GM03348 (cell line): ENCODE measurements at regions not wholly inside any gene's neighbourhood (a gene's known extent, or its start where the extent isn't known, plus 50 kb on each side); places are given as distances from the start of the nearest gene placed in this dataset.
A peak's percentile ranks its signal among the peaks of the same experiment; 100 is the strongest.

ENCODE experiments used
- DNase-seq: peaks from one replicate; pipeline ENCODE4 v3.0.0; 2012; ENCODE audit warnings: low spot score

DNA sequence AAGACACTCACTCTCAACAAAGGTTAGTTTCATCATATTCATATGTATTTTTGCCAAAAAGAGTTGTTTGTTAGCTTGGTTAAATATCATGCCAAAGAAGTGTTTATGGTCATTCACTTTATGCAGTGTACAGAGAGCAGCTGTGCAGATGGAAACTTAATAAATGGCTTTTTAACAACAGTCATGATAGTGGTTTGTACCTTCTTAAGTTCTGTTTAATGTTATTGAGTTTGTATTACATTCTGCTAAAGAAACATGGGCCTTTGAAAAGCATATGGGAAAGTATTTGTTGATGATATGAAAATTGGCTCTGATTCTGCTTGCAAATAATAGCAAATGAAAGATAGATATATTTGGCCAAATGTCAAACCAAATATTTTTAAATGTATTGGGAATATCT, 607.3 kb downstream of the NCAM2 start:
- DNase-seq = no peak

GRCh38 chr21:21606041-21606440, 607.8 kb downstream of the NCAM2 start:
- no peak for DNase-seq

DNA sequence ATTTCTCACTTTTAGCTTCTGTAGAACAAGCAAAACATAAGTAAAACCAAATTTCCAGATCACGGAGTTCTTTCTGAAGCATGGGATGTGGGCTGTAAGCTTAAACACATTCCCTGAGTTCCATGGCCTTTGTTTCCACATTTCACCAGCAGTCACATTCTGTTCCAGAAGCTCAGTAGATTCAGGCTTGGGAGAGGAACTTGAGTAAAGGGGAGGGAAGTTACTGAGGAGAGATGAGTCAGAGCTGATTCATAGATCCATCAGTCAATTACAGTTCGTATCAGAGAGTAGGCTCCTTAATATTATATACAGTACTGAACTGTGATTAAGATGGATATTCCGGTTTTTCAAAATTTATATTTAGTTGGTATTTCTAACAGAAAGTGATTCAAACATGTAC, 614.3 kb downstream of the NCAM2 start:
- DNase-seq = peak; percentile 70

- DNase-seq = no peak
These were observed 616.8 kb downstream of the NCAM2 start for GRCh38 chr21:21614966-21615365.

DNA sequence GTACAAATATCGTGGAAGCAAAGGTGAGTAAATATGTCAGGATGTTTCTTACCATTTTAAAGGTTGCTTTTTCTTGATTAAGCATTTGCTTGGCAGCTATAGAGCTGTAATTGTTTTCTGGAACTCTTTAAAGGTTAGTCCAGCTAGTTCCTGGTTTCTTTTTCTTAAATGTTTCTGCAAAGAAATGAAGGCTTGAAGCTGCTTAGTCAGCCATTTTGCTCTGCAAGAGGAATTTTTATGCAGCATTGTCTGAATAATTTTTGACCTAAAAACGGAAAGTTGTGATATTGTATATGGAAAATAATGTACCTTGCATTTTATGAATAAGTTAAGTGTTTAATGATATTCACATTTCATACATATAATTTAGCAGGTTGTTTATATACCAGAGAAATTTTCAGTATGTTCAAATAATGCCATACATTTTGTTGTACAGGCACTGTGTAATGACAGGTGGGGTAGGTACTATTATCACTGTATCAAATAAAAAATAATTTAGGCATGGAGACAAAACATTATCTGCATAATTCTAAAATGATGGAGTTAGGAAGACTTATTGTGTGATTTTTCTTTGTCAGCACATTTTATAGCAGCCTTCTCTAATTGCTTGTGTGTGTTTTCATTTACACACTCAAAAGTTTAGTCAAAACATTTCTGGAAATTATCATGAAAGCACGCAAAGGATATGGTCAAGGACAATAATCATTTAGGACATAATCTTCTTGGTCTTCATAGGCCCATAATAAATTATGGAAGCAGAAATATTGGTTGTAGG, 624.4 kb downstream of the NCAM2 start:
- no peak for DNase-seq

DNA sequence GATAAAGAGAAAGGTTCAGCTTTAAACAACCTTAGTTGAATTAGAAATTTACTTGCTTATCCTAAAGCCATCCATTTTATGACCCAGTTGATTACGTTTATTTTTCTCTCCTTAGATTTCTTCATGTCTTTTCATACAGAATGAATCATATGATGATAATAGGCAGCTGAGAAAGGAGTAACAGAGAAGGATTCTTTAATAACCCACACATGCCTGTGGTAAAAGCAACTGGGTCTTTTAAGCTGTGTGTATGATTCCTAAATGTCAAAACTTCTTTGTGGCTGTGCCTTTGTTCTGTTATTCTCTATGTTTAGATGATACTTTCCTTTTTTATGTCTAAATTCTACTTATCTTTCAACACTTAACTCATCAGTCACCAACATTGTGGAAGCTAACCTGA, 626.5 kb downstream of the NCAM2 start:
- peak; percentile 41 for DNase-seq

DNA sequence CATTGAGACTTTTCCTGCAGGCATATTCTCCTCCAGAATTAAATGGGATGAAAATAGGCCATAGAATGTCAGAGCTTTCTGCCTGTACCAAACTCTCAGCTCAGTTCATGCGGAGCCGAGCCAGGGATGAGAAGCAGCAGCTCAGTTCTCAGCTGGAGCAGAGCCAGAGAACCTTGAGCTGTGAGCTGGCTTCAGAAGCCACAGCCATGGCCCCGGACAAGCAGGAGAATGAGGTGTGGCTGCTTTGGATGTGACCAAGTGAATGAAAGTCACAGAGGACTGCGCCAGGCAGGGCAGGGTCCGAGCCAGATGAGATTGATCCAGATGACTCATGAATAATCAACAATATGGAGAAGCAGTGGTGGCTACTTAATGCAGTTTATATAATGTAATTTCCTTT, 633.8 kb downstream of the NCAM2 start:
- DNase-seq = peak; percentile 9

GRCh38 chr21:21632926-21633325, 634.7 kb downstream of the NCAM2 start:
- DNase-seq = no peak

- no peak for DNase-seq
These were observed 663.5 kb downstream of the NCAM2 start for GRCh38 chr21:21661741-21662140.

DNA sequence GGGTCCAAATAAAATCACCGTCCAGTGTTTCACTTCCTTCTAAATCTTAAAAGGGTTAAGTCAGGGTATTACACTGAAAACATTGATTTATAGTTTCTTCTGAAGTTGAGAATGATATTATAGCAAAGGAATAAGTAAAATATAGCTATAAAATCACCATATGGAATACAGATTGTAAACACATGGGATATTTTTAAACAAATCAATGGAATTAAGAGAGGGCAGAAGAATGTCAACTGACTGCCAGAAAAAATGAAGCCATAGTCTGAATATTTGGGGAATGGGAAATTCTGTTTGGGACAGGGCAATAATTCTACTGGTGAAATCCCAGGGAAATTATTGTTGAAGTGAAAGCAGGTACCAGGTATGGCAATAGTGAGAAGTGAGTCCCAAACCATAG, 664.6 kb downstream of the NCAM2 start:
- peak; percentile 2 for DNase-seq

- DNase-seq = no peak
These were observed 666.7 kb downstream of the NCAM2 start for GRCh38 chr21:21664871-21665270.

GRCh38 chr21:21666689-21667088, 668.5 kb downstream of the NCAM2 start:
- no peak for DNase-seq

DNA sequence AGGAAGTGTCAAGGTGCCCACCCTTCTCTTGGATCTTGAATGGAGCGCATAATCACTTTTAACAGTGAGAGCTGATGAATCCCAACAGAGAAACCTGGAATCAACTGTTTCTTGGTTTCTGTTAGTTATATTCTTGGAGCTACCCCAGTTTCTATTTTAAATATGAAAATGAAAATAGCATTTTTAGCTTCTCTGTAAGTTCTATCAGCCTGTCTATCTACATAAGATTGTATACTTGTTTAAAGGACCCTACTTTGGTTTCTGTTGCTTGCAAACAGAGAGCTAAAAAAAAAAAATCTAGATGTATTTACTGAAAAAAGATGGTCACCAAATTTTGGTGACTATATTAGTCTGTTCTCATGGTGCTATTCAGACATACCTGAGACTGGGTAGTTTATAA, 670.0 kb downstream of the NCAM2 start:
- no peak for DNase-seq

- DNase-seq = no peak
These were observed 675.8 kb downstream of the NCAM2 start for GRCh38 chr21:21673959-21674358.

- no peak for DNase-seq
These were observed 677.4 kb downstream of the NCAM2 start for GRCh38 chr21:21675601-21676000.

DNA sequence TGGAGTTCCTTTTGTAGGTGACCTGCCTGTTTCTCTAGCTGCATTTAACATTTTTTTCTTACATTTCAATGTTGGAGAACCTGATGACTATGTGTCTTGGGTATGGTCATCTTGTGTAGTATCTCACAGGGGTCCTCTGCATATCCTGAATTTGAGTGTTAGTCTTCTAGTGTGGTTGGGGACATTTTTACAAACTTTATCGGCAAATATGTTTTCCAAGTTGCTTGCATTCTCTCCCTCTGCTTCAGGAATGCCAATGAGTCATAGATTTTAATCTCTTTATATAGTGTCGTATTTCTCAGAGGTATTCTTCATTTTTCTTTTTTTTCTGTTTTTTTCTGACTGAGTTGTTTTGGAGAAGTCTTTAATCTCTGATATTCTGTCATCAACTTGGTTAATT, 684.0 kb downstream of the NCAM2 start:
- peak; percentile 35 for DNase-seq

- peak; percentile 20 for DNase-seq
These were observed 690.7 kb downstream of the NCAM2 start for GRCh38 chr21:21688889-21689288.

- DNase-seq = no peak
These were observed 692.0 kb downstream of the NCAM2 start for GRCh38 chr21:21690068-21690665.

GRCh38 chr21:21712748-21713520, 714.7 kb downstream of the NCAM2 start:
- DNase-seq = peak; percentile 18

- DNase-seq = no peak
These were observed 715.5 kb downstream of the NCAM2 start for GRCh38 chr21:21713651-21714180.

GRCh38 chr21:21714426-21714825, 716.2 kb downstream of the NCAM2 start:
- DNase-seq = peak; percentile 24

GRCh38 chr21:21715266-21715969, 717.2 kb downstream of the NCAM2 start:
- DNase-seq = peak; percentile 55
